B cell (primary cell): ENCODE measurements at regions not wholly inside any gene's neighbourhood (a gene's known extent, or its start where the extent isn't known, plus 50 kb on each side); places are given as distances from the start of the nearest gene placed in this dataset.
A peak's percentile ranks its signal among the peaks of the same experiment; 100 is the strongest.

Experiments
- ATAC-seq: fragments of 200-7000 bp; cut with Tn5 transposase; one replicate; pipeline ENCODE4 v1.10.0; 2021; ENCODE audit warnings: low read depth, mild to moderate bottlenecking, moderate number of reproducible peaks, moderate library complexity
- CTCF ChIA-PET: fragments of 350-600 bp; sonication (Branson Sonifier 250); formaldehyde crosslinking; loops from one replicate; lab custom pipeline; 2021; ENCODE audit warnings: antibody characterized with exemption, inconsistent platforms; lab: Charles Lee
- POLR2A ChIA-PET: fragments of 350-600 bp; sonication (Branson Sonifier 250); formaldehyde crosslinking; loops from one replicate; lab custom pipeline; 2021; ENCODE audit warnings: antibody characterized with exemption; lab: Charles Lee
- DNase-seq: peaks from one replicate; pipeline ENCODE4 v3.0.0; 2013
- H2AFZ ChIP-seq: 2 replicates; pipeline ENCODE4 v1.6.1; 2012; ENCODE audit warnings: mild to moderate bottlenecking, low read depth, low read length; ENCODE audit not compliant: insufficient read depth, poor library complexity, severe bottlenecking
- H3K27ac ChIP-seq, 2 donors: 1 replicate in 1 of 2; 2 replicates in 1 of 2; pipeline ENCODE4 v1.5.1; 2012 to 2013; ENCODE audit warnings: low read length in 2 of 2, mild to moderate bottlenecking in 2 of 2, moderate library complexity in 1 of 2
- H3K27me3 ChIP-seq, 4 experiments: fragments of 200-600 bp in 1 of 4; sonication (generic) in 1 of 4; replicated peaks in 1 of 4; 1 replicate in 2 of 4; 2 replicates in 2 of 4; pipeline versions ENCODE4 v1.6.1 to v1.7.0; 2013 to 2016; ENCODE audit warnings: low read length in 3 of 4, mild to moderate bottlenecking in 2 of 4, mixed read lengths in 1 of 4, moderate library complexity in 1 of 4; ENCODE audit not compliant: insufficient read depth in 4 of 4, control insufficient read depth in 3 of 4; ENCODE audit errors: control extremely low read depth in 1 of 4
- H3K36me3 ChIP-seq, 2 experiments: replicated peaks in 1 of 2; 1 replicate in 1 of 2; 2 replicates in 1 of 2; pipeline versions ENCODE4 v1.6.1 to v1.7.1; 2013; ENCODE audit warnings: low read length in 1 of 2; ENCODE audit not compliant: insufficient read depth in 2 of 2, control insufficient read depth in 1 of 2; ENCODE audit errors: control extremely low read depth in 1 of 2, extremely low read depth in 1 of 2
- H3K4me1 ChIP-seq, 2 donors: fragments of 200-600 bp in 1 of 2; sonication (generic) in 1 of 2; 1 replicate in 1 of 2; 2 replicates in 1 of 2; pipeline versions ENCODE4 v1.5.1 to v1.6.1; 2013 to 2017; ENCODE audit warnings: low read length in 2 of 2; ENCODE audit not compliant: control insufficient read depth in 2 of 2, insufficient read depth in 2 of 2
- H3K4me2 ChIP-seq: replicated peaks from 2 replicates; pipeline ENCODE3; 2012; ENCODE audit warnings: mild to moderate bottlenecking, low read depth, low read length; ENCODE audit not compliant: poor library complexity, severe bottlenecking
- H3K4me3 ChIP-seq, 5 experiments: fragments of 200-600 bp in 1 of 5; sonication (generic) in 1 of 5; 1 replicate in 3 of 5; 2 replicates in 2 of 5; pipeline versions ENCODE4 v1.5.1 to v1.7.0; 2011 to 2016; ENCODE audit warnings: low read length in 4 of 5, mild to moderate bottlenecking in 4 of 5, low read depth in 2 of 5, control low read depth in 1 of 5, moderate library complexity in 1 of 5; ENCODE audit not compliant: insufficient read depth in 1 of 5; ENCODE audit errors: control extremely low read depth in 1 of 5, extremely low read depth in 1 of 5
- H3K79me2 ChIP-seq: fragments of 200-600 bp; sonication (generic); one replicate; pipeline ENCODE4 v1.6.0; 2016; ENCODE audit warnings: low read length; ENCODE audit not compliant: control insufficient read depth, insufficient read depth
- H3K9ac ChIP-seq: fragments of 200-600 bp; sonication (generic); 2 replicates; pipeline ENCODE4 v1.6.1; 2017; ENCODE audit warnings: mild to moderate bottlenecking, low read length, moderate library complexity
- H3K9me3 ChIP-seq, 3 donors: one replicate each; pipeline versions ENCODE4 v1.6.1 to v1.7.1; 2013; ENCODE audit warnings: low read length in 2 of 3; ENCODE audit not compliant: control insufficient read depth in 2 of 3, insufficient read depth in 1 of 3; ENCODE audit errors: control extremely low read depth in 1 of 3
- H4K20me1 ChIP-seq: 2 replicates; pipeline ENCODE4 v1.6.0; 2012; ENCODE audit warnings: mild to moderate bottlenecking, low read length; ENCODE audit not compliant: insufficient read depth, control insufficient read depth, poor library complexity, severe bottlenecking
- H3K27ac Mint-ChIP-seq: one replicate; pipeline ENCODE4 v1.8.0; 2021; ENCODE audit warnings: mixed read lengths
- H3K27me3 Mint-ChIP-seq: one replicate; pipeline ENCODE4 v1.8.0; 2021; ENCODE audit warnings: mixed read lengths
- H3K4me1 Mint-ChIP-seq: one replicate; pipeline ENCODE4 v1.8.0; 2021; ENCODE audit warnings: mixed read lengths
- H3K4me3 Mint-ChIP-seq: one replicate; pipeline ENCODE4 v1.8.0; 2021; ENCODE audit warnings: mixed read lengths
- H3K9me3 Mint-ChIP-seq: one replicate; pipeline ENCODE4 v1.8.0; 2022; ENCODE audit warnings: mixed read lengths; ENCODE audit not compliant: insufficient read depth
- CTCF ChIP-seq: fragments of 200-600 bp; IDR thresholded peaks from one replicate; pipeline ENCODE4 v1.8.0; 2022; ENCODE audit warnings: antibody characterized with exemption, mild to moderate bottlenecking
- EZH2 ChIP-seq: IDR thresholded peaks from 2 replicates; pipeline ENCODE4 v1.6.1; 2012; ENCODE audit warnings: borderline replicate concordance, low read depth, mild to moderate bottlenecking, moderate library complexity, low read length; ENCODE audit not compliant: insufficient read depth, poor library complexity, severe bottlenecking
- WGBS: methylation state at CpG from one replicate; pipeline ENCODE4 v1.1.5; 2013; ENCODE audit warnings: missing lambda C conversion rate; ENCODE audit not compliant: insufficient coverage; 5-methylcytosine and 5-hydroxymethylcytosine counted together
- intact Hi-C: fragments of 100-400 bp; cut with micrococcal nuclease; formaldehyde crosslinking; loops from one replicate; pipeline ENCODE4 v1.10.0; 2022

DNA sequence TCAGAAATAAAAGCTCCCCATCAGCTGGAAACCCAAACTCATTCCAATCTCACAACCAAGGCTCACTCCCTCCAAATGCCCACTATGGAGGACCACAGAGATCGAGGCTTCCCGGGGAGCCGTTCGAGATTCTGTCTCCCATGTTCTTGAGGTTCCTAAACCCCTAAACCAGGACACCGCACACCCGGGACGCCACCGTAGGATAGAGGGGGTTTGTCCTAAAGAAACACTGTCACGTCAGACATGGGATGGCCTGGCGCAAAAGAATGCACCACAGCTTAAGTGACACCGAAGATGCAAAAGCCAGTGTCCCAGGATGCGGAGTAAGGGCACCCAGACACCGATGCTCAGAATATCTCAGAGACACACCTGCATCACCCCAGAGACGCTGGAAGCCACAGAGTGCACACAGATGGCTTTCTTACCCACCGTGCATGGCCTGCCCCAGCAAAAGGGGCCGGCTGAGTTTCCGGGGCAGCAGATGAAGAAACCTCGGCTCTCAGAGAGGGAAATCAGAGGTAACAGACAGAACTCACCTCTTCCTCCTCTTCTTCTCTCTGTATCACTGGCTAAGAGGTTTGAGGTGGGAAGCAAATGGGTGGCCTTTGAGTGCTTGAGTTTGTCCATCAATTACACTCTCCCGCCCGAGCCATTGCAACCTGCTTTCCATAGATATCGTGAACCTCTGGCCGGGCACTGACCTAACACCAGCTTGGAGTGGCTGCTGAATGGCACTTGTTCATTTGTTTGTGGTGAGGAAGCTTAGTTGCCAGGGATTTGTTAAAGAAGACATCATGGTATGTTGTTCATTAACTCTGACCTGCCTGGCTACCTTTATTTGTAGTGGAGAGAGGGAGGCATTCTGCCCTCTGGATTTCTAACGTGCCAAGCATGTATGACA, 65.1 kb upstream of the TNRC6C start:
- peak; percentile 62 for DNase-seq
- ChIA-PET POLR2A (interaction anchor here (1.0 kb wide), 1 partner anchor 23 kb away, joined by 3 read pairs; no protein-coding TSS in a partner anchor), CTCF (no interaction called here)
- peak overlapping the region; percentile 56 for H3K4me2 ChIP-seq
- H3K27ac ChIP-seq, result no peak overlapping the region
- no peak overlapping the region for H2AFZ ChIP-seq
- peaks cover 30% of the 10 kb centered on the region for H3K4me1 Mint-ChIP-seq
- peak overlapping the region; percentile 29 for H3K4me3 Mint-ChIP-seq
- intact Hi-C loops, result no loop called here
- H3K79me2 ChIP-seq, result no peaks in the 10 kb centered on the region
- H3K27ac Mint-ChIP-seq, result no peak overlapping the region
- peaks cover 40 to 42% of the 10 kb centered on the region in 2 donors for H3K4me1 ChIP-seq
- WGBS, result 63% methylated on average over 17 of the region's 23 CpGs
- H3K36me3 ChIP-seq, result no peaks in the 10 kb centered on the region
- H3K27me3 Mint-ChIP-seq, result peaks cover 33% of the 10 kb centered on the region
- no peaks in the 10 kb centered on the region for H3K9me3 Mint-ChIP-seq
- H4K20me1 ChIP-seq, result peaks cover 11% of the 10 kb centered on the region
- H3K9ac ChIP-seq, result no peak overlapping the region
- H3K4me3 ChIP-seq, result no peak overlapping the region
- ATAC-seq, result peak; percentile 64
- peaks cover 0 to 11% (median 0%) of the 10 kb centered on the region in 3 donors for H3K9me3 ChIP-seq
- peaks cover 0 to 50% (median 26%) of the 10 kb centered on the region in 4 experiments for H3K27me3 ChIP-seq
- TF ChIP-seq CTCF (no peak), EZH2 (no peak)
